Prostate gland (tissue), 2 donors: ENCODE measurements at regions not wholly inside any gene's neighbourhood (a gene's known extent, or its start where the extent isn't known, plus 50 kb on each side); places are given as distances from the start of the nearest gene placed in this dataset.

Source experiments
- POLR2A ChIP-seq: fragments of 450-650 bp; IDR thresholded peaks from one replicate; pipeline ENCODE4 v1.6.1; 2016; ENCODE audit warnings: antibody characterized with exemption, mild to moderate bottlenecking
- POLR2AphosphoS5 ChIP-seq: sonication (generic); formaldehyde crosslinking; IDR thresholded peaks from one replicate; pipeline ENCODE4 v1.6.1; 2017; ENCODE audit warnings: antibody characterized with exemption
- TF ChIP-seq, protein P1 (sequence below), 4 experiments: fragments of 200-600 bp in 2 of 4; fragments of 450-650 bp in 2 of 4; sonication (generic) in 2 of 4; IDR thresholded peaks; 1 replicate in 3 of 4; 2 replicates in 1 of 4; pipeline ENCODE4 v1.5.1; 2016 to 2019; ENCODE audit warnings: antibody characterized with exemption in 4 of 4, mild to moderate bottlenecking in 2 of 4, moderate library complexity in 2 of 4

DNA sequence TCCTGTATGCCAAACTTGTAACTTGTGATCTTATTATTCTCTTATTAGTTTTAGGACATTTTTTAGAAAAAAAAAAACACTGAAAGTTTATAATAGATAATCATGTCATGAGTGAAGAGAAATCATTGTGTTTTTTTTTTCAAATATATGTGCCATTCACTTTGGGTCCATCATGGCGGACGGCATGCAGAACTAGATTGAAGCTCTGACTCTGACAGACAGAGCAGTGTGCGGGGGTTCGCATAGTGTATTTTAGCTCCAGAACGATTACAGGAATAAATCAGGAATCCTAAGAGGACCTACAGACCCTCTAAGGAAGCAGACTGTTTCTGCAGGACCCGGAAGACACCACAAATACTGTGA lies 484.4 kb upstream of the REG3G start:
- TF ChIP-seq, protein P1, sequence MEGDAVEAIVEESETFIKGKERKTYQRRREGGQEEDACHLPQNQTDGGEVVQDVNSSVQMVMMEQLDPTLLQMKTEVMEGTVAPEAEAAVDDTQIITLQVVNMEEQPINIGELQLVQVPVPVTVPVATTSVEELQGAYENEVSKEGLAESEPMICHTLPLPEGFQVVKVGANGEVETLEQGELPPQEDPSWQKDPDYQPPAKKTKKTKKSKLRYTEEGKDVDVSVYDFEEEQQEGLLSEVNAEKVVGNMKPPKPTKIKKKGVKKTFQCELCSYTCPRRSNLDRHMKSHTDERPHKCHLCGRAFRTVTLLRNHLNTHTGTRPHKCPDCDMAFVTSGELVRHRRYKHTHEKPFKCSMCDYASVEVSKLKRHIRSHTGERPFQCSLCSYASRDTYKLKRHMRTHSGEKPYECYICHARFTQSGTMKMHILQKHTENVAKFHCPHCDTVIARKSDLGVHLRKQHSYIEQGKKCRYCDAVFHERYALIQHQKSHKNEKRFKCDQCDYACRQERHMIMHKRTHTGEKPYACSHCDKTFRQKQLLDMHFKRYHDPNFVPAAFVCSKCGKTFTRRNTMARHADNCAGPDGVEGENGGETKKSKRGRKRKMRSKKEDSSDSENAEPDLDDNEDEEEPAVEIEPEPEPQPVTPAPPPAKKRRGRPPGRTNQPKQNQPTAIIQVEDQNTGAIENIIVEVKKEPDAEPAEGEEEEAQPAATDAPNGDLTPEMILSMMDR (IDR thresholded peaks at IDR 0.05), result no peak
- TF ChIP-seq POLR2A, result no peak
- no peak for TF ChIP-seq POLR2AphosphoS5
